ENCODE measurements at regions not wholly inside any gene's neighbourhood (a gene's known extent, or its start where the extent isn't known, plus 50 kb on each side); places are given as distances from the start of the nearest gene placed in this dataset.

DNA sequence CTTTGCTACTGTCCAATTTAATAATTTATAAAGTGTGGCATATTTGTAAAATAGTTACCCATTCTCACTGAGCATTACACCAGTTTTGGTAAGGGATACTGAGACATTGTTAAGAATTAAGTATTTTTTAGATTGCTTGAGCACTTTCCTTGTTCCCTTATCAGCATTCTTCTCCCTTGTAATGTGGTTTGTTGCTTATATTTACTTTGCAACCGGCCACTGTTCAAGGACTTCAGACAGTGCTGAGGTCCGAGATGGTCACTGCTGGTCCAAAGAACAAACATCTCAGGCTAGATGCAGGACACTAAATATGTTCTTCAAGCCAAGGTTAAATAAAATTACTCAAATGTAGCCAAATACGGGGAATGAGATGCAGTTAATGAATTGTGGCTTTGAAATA is 161.4 kb downstream of the TM9SF2 start:
- TF ChIP-seq, protein P1, sequence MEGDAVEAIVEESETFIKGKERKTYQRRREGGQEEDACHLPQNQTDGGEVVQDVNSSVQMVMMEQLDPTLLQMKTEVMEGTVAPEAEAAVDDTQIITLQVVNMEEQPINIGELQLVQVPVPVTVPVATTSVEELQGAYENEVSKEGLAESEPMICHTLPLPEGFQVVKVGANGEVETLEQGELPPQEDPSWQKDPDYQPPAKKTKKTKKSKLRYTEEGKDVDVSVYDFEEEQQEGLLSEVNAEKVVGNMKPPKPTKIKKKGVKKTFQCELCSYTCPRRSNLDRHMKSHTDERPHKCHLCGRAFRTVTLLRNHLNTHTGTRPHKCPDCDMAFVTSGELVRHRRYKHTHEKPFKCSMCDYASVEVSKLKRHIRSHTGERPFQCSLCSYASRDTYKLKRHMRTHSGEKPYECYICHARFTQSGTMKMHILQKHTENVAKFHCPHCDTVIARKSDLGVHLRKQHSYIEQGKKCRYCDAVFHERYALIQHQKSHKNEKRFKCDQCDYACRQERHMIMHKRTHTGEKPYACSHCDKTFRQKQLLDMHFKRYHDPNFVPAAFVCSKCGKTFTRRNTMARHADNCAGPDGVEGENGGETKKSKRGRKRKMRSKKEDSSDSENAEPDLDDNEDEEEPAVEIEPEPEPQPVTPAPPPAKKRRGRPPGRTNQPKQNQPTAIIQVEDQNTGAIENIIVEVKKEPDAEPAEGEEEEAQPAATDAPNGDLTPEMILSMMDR (optimal IDR thresholded peaks at IDR 0.05 in 1 of 3, IDR thresholded peaks at IDR 0.05 in 1 of 3, conservative IDR thresholded peaks at IDR 0.05 in 1 of 3; ENCODE audit: extremely low read depth in 1 of 3, insufficient read depth in 2 of 3, low read length in 3 of 3): no peak
- TF ChIP-seq EZH2 (IDR thresholded peaks at IDR 0.05; ENCODE audit: low read length): no peak
- DNase-seq (ENCODE audit: low read depth, low spot score) (no peak), FAIRE-seq (no peak)
- Histone ChIP-seq H2AFZ (ENCODE audit: control insufficient read depth, low read length) (no peak overlapping the region), H3K4me2 (ENCODE audit: control insufficient read depth, extremely low read depth, insufficient read depth, low read depth, low read length) (no peak overlapping the region), H3K27me3 (ENCODE audit: control insufficient read depth, extremely low read depth, insufficient read depth, low read length) (no peaks in the 10 kb centered on the region), H3K79me2 (ENCODE audit: control insufficient read depth, insufficient read depth, low read length) (no peaks in the 10 kb centered on the region), H3K9me1 (ENCODE audit: control insufficient read depth, extremely low read depth, insufficient read depth, low read length) (no peaks in the 10 kb centered on the region), H4K20me1 (ENCODE audit: control insufficient read depth, extremely low read depth, insufficient read depth, low read length) (no peaks in the 10 kb centered on the region), H3K36me3 (ENCODE audit: control insufficient read depth in 2 of 2, extremely low read depth in 1 of 2, insufficient read depth in 2 of 2, low read length in 2 of 2) (no peaks in the 10 kb centered on the region), H3K27ac (ENCODE audit: control insufficient read depth, insufficient read depth, low read length) (no peak overlapping the region), H3K4me3 (ENCODE audit: control insufficient read depth in 2 of 3, extremely low read depth in 1 of 3, insufficient read depth in 2 of 3, low read depth in 1 of 3, low read length in 3 of 3) (no peak overlapping the region), H3K9ac (ENCODE audit: control insufficient read depth, extremely low read depth, insufficient read depth, low read length) (no peak overlapping the region), H3K4me1 (ENCODE audit: control insufficient read depth, extremely low read depth, insufficient read depth, low read length) (no peaks in the 10 kb centered on the region), H3K9me3 (ENCODE audit: control insufficient read depth, low read depth, low read length) (no peaks in the 10 kb centered on the region)
- dilution Hi-C loops (cut with MboI; ENCODE audit: extremely low pct_ligation_motif_present, low sequenced_read_pairs): no loop called here

DNA sequence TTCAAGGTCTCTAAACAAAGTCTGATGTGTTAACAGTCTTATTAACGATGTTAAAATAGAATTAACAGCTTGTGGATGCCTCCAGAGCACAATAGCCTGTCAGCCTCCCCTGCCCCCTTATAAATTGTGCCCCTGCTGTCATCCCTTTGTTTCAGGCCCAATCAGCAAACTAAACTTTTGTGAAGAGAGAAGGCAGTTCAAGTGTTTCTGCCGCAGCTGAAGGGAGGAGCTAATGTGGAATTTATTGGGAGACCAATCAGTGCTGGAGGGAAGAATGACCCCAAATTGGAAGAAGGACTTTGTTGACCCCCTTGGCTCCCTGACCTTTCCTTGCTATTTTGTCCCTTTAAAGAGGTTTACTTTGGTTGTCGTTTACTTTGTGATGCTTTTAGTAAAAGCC is 160.5 kb downstream of the TM9SF2 start:
- FAIRE-seq: no peak

More for the DNA sequence above, 160.5 kb downstream of the TM9SF2 start:
- Histone ChIP-seq H3K9me3 (ENCODE audit: control insufficient read depth, low read depth, low read length) (no peaks in the 10 kb centered on the region), H3K4me1 (ENCODE audit: control insufficient read depth, extremely low read depth, insufficient read depth, low read length) (no peaks in the 10 kb centered on the region), H4K20me1 (ENCODE audit: control insufficient read depth, extremely low read depth, insufficient read depth, low read length) (no peaks in the 10 kb centered on the region), H3K27me3 (ENCODE audit: control insufficient read depth, extremely low read depth, insufficient read depth, low read length) (no peaks in the 10 kb centered on the region), H2AFZ (ENCODE audit: control insufficient read depth, low read length) (no peak overlapping the region), H3K79me2 (ENCODE audit: control insufficient read depth, insufficient read depth, low read length) (no peaks in the 10 kb centered on the region), H3K4me3 (ENCODE audit: control insufficient read depth in 2 of 3, extremely low read depth in 1 of 3, insufficient read depth in 2 of 3, low read depth in 1 of 3, low read length in 3 of 3) (no peak overlapping the region), H3K27ac (ENCODE audit: control insufficient read depth, insufficient read depth, low read length) (no peak overlapping the region), H3K9me1 (ENCODE audit: control insufficient read depth, extremely low read depth, insufficient read depth, low read length) (no peaks in the 10 kb centered on the region), H3K9ac (ENCODE audit: control insufficient read depth, extremely low read depth, insufficient read depth, low read length) (no peak overlapping the region), H3K36me3 (ENCODE audit: control insufficient read depth in 2 of 2, extremely low read depth in 1 of 2, insufficient read depth in 2 of 2, low read length in 2 of 2) (no peaks in the 10 kb centered on the region), H3K4me2 (ENCODE audit: control insufficient read depth, extremely low read depth, insufficient read depth, low read depth, low read length) (no peak overlapping the region)
- TF ChIP-seq, protein P1 (optimal IDR thresholded peaks at IDR 0.05 in 1 of 3, IDR thresholded peaks at IDR 0.05 in 1 of 3, conservative IDR thresholded peaks at IDR 0.05 in 1 of 3; ENCODE audit: extremely low read depth in 1 of 3, insufficient read depth in 2 of 3, low read length in 3 of 3): no peak
- no peak for TF ChIP-seq EZH2 (IDR thresholded peaks at IDR 0.05; ENCODE audit: low read length)
- dilution Hi-C loops (cut with MboI; ENCODE audit: extremely low pct_ligation_motif_present, low sequenced_read_pairs): no loop called here
- DNase-seq (ENCODE audit: low read depth, low spot score): no peak
